ENCODE measurements at regions not wholly inside any gene's neighbourhood (a gene's known extent, or its start where the extent isn't known, plus 50 kb on each side); places are given as distances from the start of the nearest gene placed in this dataset.

DNA sequence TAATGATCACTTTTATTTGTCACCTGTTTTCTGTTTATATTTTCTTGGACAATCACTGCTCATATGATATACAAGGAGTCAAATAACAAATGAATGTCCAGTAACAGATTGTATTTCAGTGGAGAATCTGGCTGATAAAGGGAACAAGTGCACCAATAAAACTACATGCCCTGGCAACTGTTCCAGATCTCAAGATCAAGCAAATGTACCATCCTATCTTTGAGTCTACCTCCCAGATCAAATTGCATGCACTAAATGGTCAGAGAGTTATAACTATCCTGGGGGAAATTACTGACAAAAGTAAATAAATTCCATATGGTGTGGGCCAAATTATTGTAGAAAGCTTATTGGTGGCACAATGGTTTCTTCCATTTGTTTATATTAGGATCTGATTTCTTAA, 452.8 kb downstream of the MBD2 start:
- TF ChIP-seq, protein P1, sequence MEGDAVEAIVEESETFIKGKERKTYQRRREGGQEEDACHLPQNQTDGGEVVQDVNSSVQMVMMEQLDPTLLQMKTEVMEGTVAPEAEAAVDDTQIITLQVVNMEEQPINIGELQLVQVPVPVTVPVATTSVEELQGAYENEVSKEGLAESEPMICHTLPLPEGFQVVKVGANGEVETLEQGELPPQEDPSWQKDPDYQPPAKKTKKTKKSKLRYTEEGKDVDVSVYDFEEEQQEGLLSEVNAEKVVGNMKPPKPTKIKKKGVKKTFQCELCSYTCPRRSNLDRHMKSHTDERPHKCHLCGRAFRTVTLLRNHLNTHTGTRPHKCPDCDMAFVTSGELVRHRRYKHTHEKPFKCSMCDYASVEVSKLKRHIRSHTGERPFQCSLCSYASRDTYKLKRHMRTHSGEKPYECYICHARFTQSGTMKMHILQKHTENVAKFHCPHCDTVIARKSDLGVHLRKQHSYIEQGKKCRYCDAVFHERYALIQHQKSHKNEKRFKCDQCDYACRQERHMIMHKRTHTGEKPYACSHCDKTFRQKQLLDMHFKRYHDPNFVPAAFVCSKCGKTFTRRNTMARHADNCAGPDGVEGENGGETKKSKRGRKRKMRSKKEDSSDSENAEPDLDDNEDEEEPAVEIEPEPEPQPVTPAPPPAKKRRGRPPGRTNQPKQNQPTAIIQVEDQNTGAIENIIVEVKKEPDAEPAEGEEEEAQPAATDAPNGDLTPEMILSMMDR (conservative IDR thresholded peaks at IDR 0.05; ENCODE audit: low read depth, low read length), result no peak
- TF ChIP-seq EZH2 (IDR thresholded peaks at IDR 0.05; ENCODE audit: low read length, unreplicated experiment), result no peak

All from PC-3 (cell line).